DMS 273 (cell line): ENCODE measurements at regions not wholly inside any gene's neighbourhood (a gene's known extent, or its start where the extent isn't known, plus 50 kb on each side); places are given as distances from the start of the nearest gene placed in this dataset.
A peak's percentile ranks its signal among the peaks of the same experiment; 100 is the strongest.
"Not testable (repeated sequence)": the region's sequence is repeated elsewhere in the genome, so short reads cannot be mapped to it uniquely, and the experiment has no call there.

ENCODE experiments used
- DNase-seq: peaks from one replicate; lab custom pipeline; 2025; ENCODE audit not compliant: unreplicated experiment; lab: John Stamatoyannopoulos, UW

- no peak for DNase-seq
Observed at GRCh38 chr18:1039421-1039820, 134.8 kb downstream of the ADCYAP1 start.

GRCh38 chr18:1043039-1043438, 138.4 kb downstream of the ADCYAP1 start:
- not testable (repeated sequence) for DNase-seq

GRCh38 chr18:1045658-1046057, 141.0 kb downstream of the ADCYAP1 start:
- no peak for DNase-seq

- DNase-seq = no peak
Observed at GRCh38 chr18:1047406-1047805, 142.7 kb downstream of the ADCYAP1 start.

GRCh38 chr18:1048032-1048431, 143.4 kb downstream of the ADCYAP1 start:
- no peak for DNase-seq

- DNase-seq = no peak
Observed at GRCh38 chr18:1049173-1049572, 144.5 kb downstream of the ADCYAP1 start.

- DNase-seq = no peak
Observed at GRCh38 chr18:1050012-1050657, 145.5 kb downstream of the ADCYAP1 start.

- no peak for DNase-seq
Observed at GRCh38 chr18:1052301-1052700, 147.6 kb downstream of the ADCYAP1 start.

- no peak for DNase-seq
Observed at GRCh38 chr18:1053331-1054315, 149.0 kb downstream of the ADCYAP1 start.

- DNase-seq = no peak
Observed at GRCh38 chr18:1056404-1056803, 151.7 kb downstream of the ADCYAP1 start.

- DNase-seq = no peak
Observed at GRCh38 chr18:1057367-1057766, 152.7 kb downstream of the ADCYAP1 start.

- DNase-seq = no peak
Observed at GRCh38 chr18:1062588-1062987, 157.9 kb downstream of the ADCYAP1 start.

GRCh38 chr18:1075322-1075721, 170.7 kb downstream of the ADCYAP1 start:
- DNase-seq = peak; percentile 27

- DNase-seq = peak; percentile 23
Observed at GRCh38 chr18:1075876-1076275, 171.2 kb downstream of the ADCYAP1 start.

GRCh38 chr18:1078301-1078700, 173.6 kb downstream of the ADCYAP1 start:
- DNase-seq = no peak

- DNase-seq = not testable (repeated sequence)
Observed at GRCh38 chr18:1083675-1084074, 179.0 kb downstream of the ADCYAP1 start.

- DNase-seq = no peak
Observed at GRCh38 chr18:1090758-1091157, 186.1 kb downstream of the ADCYAP1 start.

- DNase-seq = no peak
Observed at GRCh38 chr18:1092228-1092627, 187.6 kb downstream of the ADCYAP1 start.

- DNase-seq = no peak
Observed at GRCh38 chr18:1094409-1094808, 189.7 kb downstream of the ADCYAP1 start.

GRCh38 chr18:1097991-1098735, 193.5 kb downstream of the ADCYAP1 start:
- not testable (repeated sequence) for DNase-seq

GRCh38 chr18:1102848-1103247, 198.2 kb downstream of the ADCYAP1 start:
- DNase-seq = no peak
